ENCODE measurements at regions not wholly inside any gene's neighbourhood (a gene's known extent, or its start where the extent isn't known, plus 50 kb on each side); places are given as distances from the start of the nearest gene placed in this dataset.

- no peak for TF ChIP-seq CTCF (IDR thresholded peaks at IDR 0.05)
- peaks cover 8% of the 10 kb centered on the region for H3K4me1 Mint-ChIP-seq (ENCODE audit: low read depth)
- peaks cover 2% of the 10 kb centered on the region for H3K36me3 Mint-ChIP-seq (ENCODE audit: low read depth)
- no peak overlapping the region for H3K4me3 Mint-ChIP-seq (ENCODE audit: unreplicated experiment)
- DNase-seq (ENCODE audit: low spot score) = no peak
- no peak overlapping the region for H3K27ac Mint-ChIP-seq (ENCODE audit: unreplicated experiment)
- H3K9me3 Mint-ChIP-seq (ENCODE audit: low read depth) = peaks cover 15% of the 10 kb centered on the region
- no peaks in the 10 kb centered on the region for H3K27me3 Mint-ChIP-seq (ENCODE audit: low read depth)
These were observed 167.8 kb downstream of the RAB28 start for GRCh38 chr4:13316354-13316753.

- no peak for TF ChIP-seq CTCF (IDR thresholded peaks at IDR 0.05)
- Mint-ChIP-seq H3K4me1 (ENCODE audit: low read depth) (peaks cover 10% of the 10 kb centered on the region), H3K36me3 (ENCODE audit: low read depth) (no peaks in the 10 kb centered on the region), H3K9me3 (ENCODE audit: low read depth) (no peaks in the 10 kb centered on the region), H3K27ac (ENCODE audit: unreplicated experiment) (no peak overlapping the region), H3K27me3 (ENCODE audit: low read depth) (no peaks in the 10 kb centered on the region), H3K4me3 (ENCODE audit: unreplicated experiment) (no peak overlapping the region)
- no peak for DNase-seq (ENCODE audit: low spot score)
These were observed 170.3 kb downstream of the RAB28 start for GRCh38 chr4:13313856-13314255.

- TF ChIP-seq CTCF (IDR thresholded peaks at IDR 0.05) = no peak
- H3K27ac Mint-ChIP-seq (ENCODE audit: unreplicated experiment) = no peak overlapping the region
- H3K9me3 Mint-ChIP-seq (ENCODE audit: low read depth) = no peaks in the 10 kb centered on the region
These were observed 171.9 kb downstream of the RAB28 start for GRCh38 chr4:13312264-13312663.

GRCh38 chr4:13309751-13310150, 174.4 kb downstream of the RAB28 start:
- Mint-ChIP-seq H3K27me3 (ENCODE audit: low read depth) (no peaks in the 10 kb centered on the region), H3K36me3 (ENCODE audit: low read depth) (no peaks in the 10 kb centered on the region), H3K4me1 (ENCODE audit: low read depth) (peaks cover 10% of the 10 kb centered on the region), H3K4me3 (ENCODE audit: unreplicated experiment) (no peak overlapping the region), H3K27ac (ENCODE audit: unreplicated experiment) (no peak overlapping the region), H3K9me3 (ENCODE audit: low read depth) (peaks cover 3% of the 10 kb centered on the region)
- no peak for DNase-seq (ENCODE audit: low spot score)
- no peak for TF ChIP-seq CTCF (IDR thresholded peaks at IDR 0.05)

More at GRCh38 chr4:13312264-13312663, 171.9 kb downstream of the RAB28 start:
- Mint-ChIP-seq H3K4me1 (ENCODE audit: low read depth) (peaks cover 10% of the 10 kb centered on the region), H3K36me3 (ENCODE audit: low read depth) (no peaks in the 10 kb centered on the region), H3K27me3 (ENCODE audit: low read depth) (no peaks in the 10 kb centered on the region), H3K4me3 (ENCODE audit: unreplicated experiment) (no peak overlapping the region)
- no peak for DNase-seq (ENCODE audit: low spot score)

GRCh38 chr4:13306356-13306755, 177.8 kb downstream of the RAB28 start:
- Mint-ChIP-seq H3K27me3 (ENCODE audit: low read depth) (no peaks in the 10 kb centered on the region), H3K36me3 (ENCODE audit: low read depth) (no peaks in the 10 kb centered on the region), H3K27ac (ENCODE audit: unreplicated experiment) (no peak overlapping the region), H3K9me3 (ENCODE audit: low read depth) (peaks cover 3% of the 10 kb centered on the region), H3K4me1 (ENCODE audit: low read depth) (peaks cover 10% of the 10 kb centered on the region), H3K4me3 (ENCODE audit: unreplicated experiment) (no peak overlapping the region)
- DNase-seq (ENCODE audit: low spot score) = no peak
- TF ChIP-seq CTCF (IDR thresholded peaks at IDR 0.05) = no peak

Measured in chondrocyte (in vitro differentiated cells).